ENCODE measurements at regions not wholly inside any gene's neighbourhood (a gene's known extent, or its start where the extent isn't known, plus 50 kb on each side); places are given as distances from the start of the nearest gene placed in this dataset.

DNA sequence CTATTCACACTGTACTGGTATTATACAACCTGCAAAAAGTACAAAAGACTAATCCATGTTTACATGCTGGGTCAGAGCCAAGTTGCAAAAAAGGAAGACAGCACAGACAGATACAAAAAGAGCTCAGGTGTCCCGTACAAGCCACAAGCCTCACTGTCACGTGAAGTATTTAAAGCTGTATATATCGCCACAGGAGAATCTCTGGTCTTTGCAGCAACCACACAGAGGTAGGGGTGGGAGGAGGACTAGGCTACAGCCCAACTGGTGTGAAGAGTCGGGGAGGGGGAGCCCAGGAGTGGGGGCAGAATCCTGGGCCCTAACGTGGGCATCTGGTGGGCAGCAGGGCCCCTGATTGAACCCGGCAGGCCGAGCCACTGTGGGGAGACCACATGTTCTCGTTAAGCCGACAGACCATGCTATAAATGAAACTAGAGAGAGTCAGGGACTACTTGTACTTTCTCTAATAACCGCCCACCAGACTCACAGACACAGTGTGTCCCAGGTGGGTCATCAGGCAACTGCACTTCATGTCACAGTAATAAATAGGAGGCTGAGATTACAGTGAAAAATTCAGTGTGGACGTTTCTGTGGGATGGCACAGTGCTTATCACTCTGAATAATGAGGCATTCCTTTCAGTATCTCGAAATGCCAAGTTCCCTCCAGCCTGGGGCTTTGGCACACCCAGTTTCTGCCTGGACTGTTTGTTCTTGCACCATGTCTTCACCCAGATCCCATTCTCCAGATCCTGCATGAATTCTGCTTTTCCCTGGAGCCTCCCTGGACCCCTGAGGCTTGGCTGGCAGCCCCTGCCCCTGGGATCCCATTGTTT, 79.3 kb upstream of the SH3PXD2B start:
- TF ChIP-seq, protein P1, sequence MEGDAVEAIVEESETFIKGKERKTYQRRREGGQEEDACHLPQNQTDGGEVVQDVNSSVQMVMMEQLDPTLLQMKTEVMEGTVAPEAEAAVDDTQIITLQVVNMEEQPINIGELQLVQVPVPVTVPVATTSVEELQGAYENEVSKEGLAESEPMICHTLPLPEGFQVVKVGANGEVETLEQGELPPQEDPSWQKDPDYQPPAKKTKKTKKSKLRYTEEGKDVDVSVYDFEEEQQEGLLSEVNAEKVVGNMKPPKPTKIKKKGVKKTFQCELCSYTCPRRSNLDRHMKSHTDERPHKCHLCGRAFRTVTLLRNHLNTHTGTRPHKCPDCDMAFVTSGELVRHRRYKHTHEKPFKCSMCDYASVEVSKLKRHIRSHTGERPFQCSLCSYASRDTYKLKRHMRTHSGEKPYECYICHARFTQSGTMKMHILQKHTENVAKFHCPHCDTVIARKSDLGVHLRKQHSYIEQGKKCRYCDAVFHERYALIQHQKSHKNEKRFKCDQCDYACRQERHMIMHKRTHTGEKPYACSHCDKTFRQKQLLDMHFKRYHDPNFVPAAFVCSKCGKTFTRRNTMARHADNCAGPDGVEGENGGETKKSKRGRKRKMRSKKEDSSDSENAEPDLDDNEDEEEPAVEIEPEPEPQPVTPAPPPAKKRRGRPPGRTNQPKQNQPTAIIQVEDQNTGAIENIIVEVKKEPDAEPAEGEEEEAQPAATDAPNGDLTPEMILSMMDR (IDR thresholded peaks at IDR 0.05), result no peak
- no peak for TF ChIP-seq POLR2A (IDR thresholded peaks at IDR 0.05)

All from right lobe of liver (tissue), 4 donors.